ENCODE measurements at regions not wholly inside any gene's neighbourhood (a gene's known extent, or its start where the extent isn't known, plus 50 kb on each side); places are given as distances from the start of the nearest gene placed in this dataset.

- Histone ChIP-seq H3K4me1 (ENCODE audit: insufficient read depth) (no peaks in the 10 kb centered on the region), H3K79me2 (no peaks in the 10 kb centered on the region), H2AFZ (no peak overlapping the region), H3K9me2 (replicated peaks; ENCODE audit: insufficient read depth) (no peaks in the 10 kb centered on the region), H3K36me3 (replicated peaks; ENCODE audit: insufficient read depth, low read depth) (no peaks in the 10 kb centered on the region), H3K4me2 (no peak overlapping the region), H3K9me3 (ENCODE audit: low read depth) (no peaks in the 10 kb centered on the region), H4K20me1 (ENCODE audit: insufficient read depth, poor library complexity, severe bottlenecking) (no peaks in the 10 kb centered on the region), H3K27ac (no peak overlapping the region), H3K27me3 (no peaks in the 10 kb centered on the region), H3K4me3 (no peak overlapping the region)
- 52% methylated on average over 3 of the region's 3 CpGs for WGBS (ENCODE audit: low lambda C conversion rate, missing lambda C conversion rate)
- TF ChIP-seq, protein P1, sequence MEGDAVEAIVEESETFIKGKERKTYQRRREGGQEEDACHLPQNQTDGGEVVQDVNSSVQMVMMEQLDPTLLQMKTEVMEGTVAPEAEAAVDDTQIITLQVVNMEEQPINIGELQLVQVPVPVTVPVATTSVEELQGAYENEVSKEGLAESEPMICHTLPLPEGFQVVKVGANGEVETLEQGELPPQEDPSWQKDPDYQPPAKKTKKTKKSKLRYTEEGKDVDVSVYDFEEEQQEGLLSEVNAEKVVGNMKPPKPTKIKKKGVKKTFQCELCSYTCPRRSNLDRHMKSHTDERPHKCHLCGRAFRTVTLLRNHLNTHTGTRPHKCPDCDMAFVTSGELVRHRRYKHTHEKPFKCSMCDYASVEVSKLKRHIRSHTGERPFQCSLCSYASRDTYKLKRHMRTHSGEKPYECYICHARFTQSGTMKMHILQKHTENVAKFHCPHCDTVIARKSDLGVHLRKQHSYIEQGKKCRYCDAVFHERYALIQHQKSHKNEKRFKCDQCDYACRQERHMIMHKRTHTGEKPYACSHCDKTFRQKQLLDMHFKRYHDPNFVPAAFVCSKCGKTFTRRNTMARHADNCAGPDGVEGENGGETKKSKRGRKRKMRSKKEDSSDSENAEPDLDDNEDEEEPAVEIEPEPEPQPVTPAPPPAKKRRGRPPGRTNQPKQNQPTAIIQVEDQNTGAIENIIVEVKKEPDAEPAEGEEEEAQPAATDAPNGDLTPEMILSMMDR (IDR thresholded peaks at IDR 0.05; ENCODE audit: poor library complexity) = no peak
- TF ChIP-seq EZH2phosphoT487 (IDR thresholded peaks at IDR 0.05; ENCODE audit: low read depth, severe bottlenecking, unreplicated experiment) = no peak
- TF ChIP-seq EZH2 (IDR thresholded peaks at IDR 0.05; ENCODE audit: borderline replicate concordance) = no peak
- no peak for DNase-seq (ENCODE audit: low spot score)
Observed at GRCh38 chr3:104546301-104546700, 820.4 kb upstream of the ALCAM start.

- Histone ChIP-seq H3K4me1 (ENCODE audit: insufficient read depth) (no peaks in the 10 kb centered on the region), H3K27ac (no peak overlapping the region), H3K79me2 (no peaks in the 10 kb centered on the region), H3K9me3 (ENCODE audit: low read depth) (no peaks in the 10 kb centered on the region), H3K27me3 (no peaks in the 10 kb centered on the region), H3K36me3 (replicated peaks; ENCODE audit: insufficient read depth, low read depth) (no peaks in the 10 kb centered on the region), H2AFZ (no peak overlapping the region), H3K4me2 (no peak overlapping the region), H3K4me3 (no peak overlapping the region), H3K9me2 (replicated peaks; ENCODE audit: insufficient read depth) (no peaks in the 10 kb centered on the region), H4K20me1 (ENCODE audit: insufficient read depth, poor library complexity, severe bottlenecking) (no peaks in the 10 kb centered on the region)
- 42% methylated on average over 3 of the region's 3 CpGs for WGBS (ENCODE audit: low lambda C conversion rate, missing lambda C conversion rate)
- TF ChIP-seq, protein P1 (IDR thresholded peaks at IDR 0.05; ENCODE audit: poor library complexity) = no peak
- TF ChIP-seq EZH2phosphoT487 (IDR thresholded peaks at IDR 0.05; ENCODE audit: low read depth, severe bottlenecking, unreplicated experiment) = no peak
- no peak for TF ChIP-seq EZH2 (IDR thresholded peaks at IDR 0.05; ENCODE audit: borderline replicate concordance)
- no peak for DNase-seq (ENCODE audit: low spot score)
Observed at GRCh38 chr3:104547031-104547430, 819.7 kb upstream of the ALCAM start.

DNA sequence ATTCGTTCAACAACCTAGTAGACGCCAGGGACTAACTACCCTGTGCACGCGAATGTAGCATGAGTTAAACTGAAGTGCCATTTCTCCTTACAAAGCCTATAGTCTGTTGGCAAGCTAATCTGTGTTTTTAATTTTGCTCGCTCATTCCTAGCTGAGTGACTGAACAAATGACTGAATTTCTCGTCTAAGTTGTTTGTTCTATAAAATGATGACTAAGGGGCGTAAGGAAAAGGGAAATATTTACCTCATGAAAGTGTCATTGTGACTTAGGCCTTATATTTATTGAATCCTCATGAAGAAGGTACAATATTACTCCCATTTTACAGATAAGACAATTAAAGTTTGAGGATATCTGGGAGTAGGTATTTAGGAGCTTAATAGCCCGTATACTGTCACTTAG is 818.3 kb upstream of the ALCAM start:
- H3K36me3 ChIP-seq (replicated peaks; ENCODE audit: insufficient read depth, low read depth) = no peaks in the 10 kb centered on the region
- TF ChIP-seq, protein P1 (IDR thresholded peaks at IDR 0.05; ENCODE audit: poor library complexity) = no peak
- TF ChIP-seq EZH2 (IDR thresholded peaks at IDR 0.05; ENCODE audit: borderline replicate concordance) = no peak
- TF ChIP-seq EZH2phosphoT487 (IDR thresholded peaks at IDR 0.05; ENCODE audit: low read depth, severe bottlenecking, unreplicated experiment) = no peak
- no peak overlapping the region for H3K4me3 ChIP-seq
- no peak for DNase-seq (ENCODE audit: low spot score)
- H4K20me1 ChIP-seq (ENCODE audit: insufficient read depth, poor library complexity, severe bottlenecking) = no peaks in the 10 kb centered on the region
- WGBS (ENCODE audit: low lambda C conversion rate, missing lambda C conversion rate) = 73% methylated on average over 8 of the region's 8 CpGs
- no peak overlapping the region for H2AFZ ChIP-seq
- H3K9me3 ChIP-seq (ENCODE audit: low read depth) = no peaks in the 10 kb centered on the region
- H3K9me2 ChIP-seq (replicated peaks; ENCODE audit: insufficient read depth) = no peaks in the 10 kb centered on the region
- H3K4me1 ChIP-seq (ENCODE audit: insufficient read depth) = no peaks in the 10 kb centered on the region
- no peaks in the 10 kb centered on the region for H3K27me3 ChIP-seq
- no peak overlapping the region for H3K27ac ChIP-seq
- no peak overlapping the region for H3K4me2 ChIP-seq
- no peaks in the 10 kb centered on the region for H3K79me2 ChIP-seq
